Chondrocyte (in vitro differentiated cells): ENCODE measurements at regions not wholly inside any gene's neighbourhood (a gene's known extent, or its start where the extent isn't known, plus 50 kb on each side); places are given as distances from the start of the nearest gene placed in this dataset.
"Not testable (repeated sequence)": the region's sequence is repeated elsewhere in the genome, so short reads cannot be mapped to it uniquely, and the experiment has no call there.

Experiments
- DNase-seq: peaks from one replicate; pipeline ENCODE4 v3.0.0; 2021; ENCODE audit warnings: mixed read lengths, low spot score
- H3K27ac Mint-ChIP-seq: one replicate; pipeline ENCODE4 v1.8.0; 2021; ENCODE audit warnings: mild to moderate bottlenecking, moderate library complexity, mixed read lengths; ENCODE audit not compliant: unreplicated experiment
- H3K27me3 Mint-ChIP-seq: 2 replicates; pipeline ENCODE4 v1.8.0; 2021; ENCODE audit warnings: low read depth, mixed read lengths
- H3K36me3 Mint-ChIP-seq: 2 replicates; pipeline ENCODE4 v1.8.0; 2021; ENCODE audit warnings: low read depth, mixed read lengths
- H3K4me1 Mint-ChIP-seq: 2 replicates; pipeline ENCODE4 v1.8.0; 2021; ENCODE audit warnings: low read depth, mild to moderate bottlenecking, mixed read lengths
- H3K4me3 Mint-ChIP-seq: one replicate; pipeline ENCODE4 v1.8.0; 2021; ENCODE audit warnings: mild to moderate bottlenecking, moderate library complexity, mixed read lengths; ENCODE audit not compliant: unreplicated experiment
- H3K9me3 Mint-ChIP-seq: 2 replicates; pipeline ENCODE4 v1.8.0; 2021; ENCODE audit warnings: low read depth, mixed read lengths
- CTCF ChIP-seq: fragments of 200-600 bp; sonication (generic); IDR thresholded peaks from 2 replicates; pipeline ENCODE4 v1.5.0; 2021; ENCODE audit warnings: antibody characterized with exemption, mild to moderate bottlenecking, moderate library complexity

DNA sequence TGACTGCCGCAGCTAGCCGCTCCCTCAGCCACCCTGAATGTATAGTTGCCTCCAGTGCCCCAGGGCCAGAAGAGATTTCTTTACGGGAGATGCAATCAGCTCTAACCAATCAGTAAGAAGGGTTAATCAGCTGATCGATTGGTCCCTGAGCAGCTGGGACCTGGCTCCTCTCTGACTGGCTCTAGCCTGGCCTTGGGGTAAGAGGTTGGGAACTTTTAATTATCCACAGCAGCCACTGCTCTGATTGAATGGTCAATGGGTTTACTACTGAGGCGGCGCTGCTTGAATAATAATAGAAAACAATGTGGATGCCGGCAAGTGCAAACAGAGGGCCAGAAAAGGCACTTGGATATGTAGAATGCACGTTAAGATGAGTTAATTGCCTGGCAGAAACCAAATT, 99.8 kb downstream of the TFAP2A start:
- TF ChIP-seq CTCF = no peak
- H3K4me3 Mint-ChIP-seq = no peak overlapping the region

DNA sequence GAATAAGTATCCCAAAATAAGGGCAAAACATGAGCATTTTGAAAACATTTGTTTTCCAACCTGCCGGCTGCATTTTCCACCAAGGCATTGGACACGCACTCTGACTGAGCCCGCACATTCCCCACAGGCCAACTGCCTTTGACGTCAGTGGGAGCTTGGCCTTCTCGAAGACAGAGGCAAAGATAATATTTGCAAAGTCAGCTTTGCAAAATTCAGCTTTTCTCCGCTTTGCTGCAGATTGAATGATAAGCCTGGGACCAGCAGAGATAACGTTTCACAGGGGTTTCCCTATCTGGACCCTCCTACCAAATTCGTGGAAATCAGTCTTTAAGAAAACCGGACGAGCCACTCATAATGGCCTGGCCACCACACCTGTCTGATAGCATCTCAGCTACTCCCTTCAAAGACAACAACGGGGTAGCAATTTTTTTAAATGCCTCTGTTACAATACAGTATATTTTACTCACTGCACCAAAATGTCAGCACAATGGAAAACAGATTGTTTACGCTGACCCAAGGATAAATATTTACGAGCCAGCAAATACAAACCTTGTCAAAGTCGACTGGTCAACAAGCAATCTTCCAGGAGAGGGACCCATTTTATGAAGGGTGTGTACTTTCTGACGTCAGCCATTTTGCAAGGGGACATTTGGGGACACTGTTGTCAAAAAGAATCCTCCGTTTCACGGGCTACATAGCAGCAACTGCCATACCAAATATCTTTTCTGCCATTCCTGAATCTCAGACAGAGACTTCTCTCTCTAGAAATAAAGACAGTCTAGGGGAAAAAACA, 100.5 kb downstream of the TFAP2A start:
- Mint-ChIP-seq H3K4me1 (peaks cover 23% of the 10 kb centered on the region), H3K27ac (no peak overlapping the region), H3K36me3 (no peaks in the 10 kb centered on the region), H3K4me3 (no peak overlapping the region), H3K27me3 (no peaks in the 10 kb centered on the region), H3K9me3 (no peaks in the 10 kb centered on the region)
- no peak for DNase-seq
- TF ChIP-seq CTCF = no peak

More for the DNA sequence above, 99.8 kb downstream of the TFAP2A start:
- Mint-ChIP-seq H3K27me3 (no peaks in the 10 kb centered on the region), H3K27ac (no peak overlapping the region), H3K4me1 (peaks cover 18% of the 10 kb centered on the region), H3K36me3 (no peaks in the 10 kb centered on the region), H3K9me3 (no peaks in the 10 kb centered on the region)
- no peak for DNase-seq

DNA sequence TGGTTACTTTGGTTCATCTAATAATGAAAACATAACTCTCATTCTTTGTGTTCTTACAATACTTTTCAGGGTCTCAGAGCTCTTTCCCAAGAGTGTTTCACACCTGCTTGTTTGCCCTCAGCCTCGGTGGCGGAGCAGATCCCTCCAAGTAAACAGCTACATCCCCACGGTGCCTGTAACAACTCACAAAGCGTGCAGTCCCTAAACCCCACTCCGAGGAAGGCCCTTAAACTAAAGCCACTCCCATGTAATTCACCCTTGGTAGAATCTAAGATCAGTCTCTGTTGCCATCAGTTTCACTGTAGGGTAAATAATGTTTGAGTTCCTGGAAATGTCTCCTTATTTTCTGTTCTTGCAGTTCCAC, 101.1 kb downstream of the TFAP2A start:
- Mint-ChIP-seq H3K36me3 (no peaks in the 10 kb centered on the region), H3K4me1 (peaks cover 23% of the 10 kb centered on the region), H3K4me3 (no peak overlapping the region), H3K27me3 (no peaks in the 10 kb centered on the region), H3K27ac (no peak overlapping the region), H3K9me3 (no peaks in the 10 kb centered on the region)
- no peak for TF ChIP-seq CTCF
- DNase-seq = no peak

DNA sequence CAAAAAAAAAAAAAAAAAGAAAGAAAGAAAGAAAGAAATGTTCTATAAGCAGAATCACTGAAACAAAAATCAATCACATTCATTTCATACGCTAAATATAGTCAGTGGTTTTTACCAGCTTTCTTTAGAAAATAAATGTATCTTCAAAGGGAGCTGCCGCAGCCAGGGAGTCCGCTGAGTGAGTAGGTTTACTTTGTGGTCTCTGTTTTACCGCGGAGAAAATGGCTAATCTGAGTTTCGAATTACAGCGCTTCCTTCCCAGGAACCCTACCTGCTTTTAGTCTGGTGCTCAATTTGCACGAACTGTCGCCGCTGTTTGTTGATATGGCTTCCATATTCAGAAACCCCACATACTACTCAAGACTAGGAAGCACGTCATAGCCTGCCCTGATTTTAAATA, 102.4 kb downstream of the TFAP2A start:
- Mint-ChIP-seq H3K4me1 (peaks cover 23% of the 10 kb centered on the region), H3K4me3 (no peak overlapping the region), H3K9me3 (no peaks in the 10 kb centered on the region), H3K27me3 (no peaks in the 10 kb centered on the region), H3K36me3 (no peaks in the 10 kb centered on the region), H3K27ac (no peak overlapping the region)
- DNase-seq = no peak
- TF ChIP-seq CTCF = no peak

GRCh38 chr6:10311546-10312405, 103.1 kb downstream of the TFAP2A start:
- H3K27me3 Mint-ChIP-seq, H3K4me3 Mint-ChIP-seq, H3K27ac Mint-ChIP-seq, DNase-seq, H3K36me3 Mint-ChIP-seq, H3K9me3 Mint-ChIP-seq: not testable (repeated sequence)
- H3K4me1 Mint-ChIP-seq = peaks cover 23% of the 10 kb centered on the region
